ENCODE measurements at regions not wholly inside any gene's neighbourhood (a gene's known extent, or its start where the extent isn't known, plus 50 kb on each side); places are given as distances from the start of the nearest gene placed in this dataset.
A peak's percentile ranks its signal among the peaks of the same experiment; 100 is the strongest.

DNA sequence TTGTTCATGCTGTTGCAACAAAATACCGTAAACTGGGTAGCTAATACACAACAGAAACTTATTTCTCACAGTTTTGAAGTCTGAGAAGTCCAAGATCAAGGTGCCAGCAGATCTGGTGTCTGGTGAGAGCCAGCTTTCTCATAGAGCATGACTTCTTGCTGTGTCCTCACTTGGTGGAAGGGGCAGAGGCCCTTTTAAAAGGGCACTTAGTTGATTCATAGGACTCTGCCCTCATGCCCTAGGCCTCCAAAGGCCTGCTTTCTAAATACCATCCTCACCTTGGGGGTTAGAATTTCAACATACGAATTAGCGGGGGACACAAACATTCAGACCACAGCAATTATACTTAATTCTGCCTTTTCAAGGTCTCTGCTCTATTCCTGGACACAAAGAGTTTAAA, 52.3 kb upstream of the FDX1 start:
- 0 out of 2 replicates have a peak overlapping the region, but pooled peaks have one; percentile 51 for H2AFZ ChIP-seq (ENCODE audit: low read depth, low read length)
- H3K36me3 ChIP-seq (replicated peaks; ENCODE audit: low read depth, low read length), result no peaks in the 10 kb centered on the region
- H3K27ac ChIP-seq (ENCODE audit: low read length), result no peak overlapping the region
- no peaks in the 10 kb centered on the region for H3K9me3 ChIP-seq (ENCODE audit: insufficient read depth, low read length)
- H3K4me1 ChIP-seq (ENCODE audit: low read length), result peaks cover 31% of the 10 kb centered on the region
- H4K20me1 ChIP-seq (ENCODE audit: insufficient read depth, low read length), result no peaks in the 10 kb centered on the region
- peak overlapping the region; percentile 64 for H3K4me2 ChIP-seq (ENCODE audit: low read length)
- no peaks in the 10 kb centered on the region; the same call in 1 of the 2 replicates for H3K27me3 ChIP-seq (ENCODE audit: low read depth, low read length)
- H3K4me3 ChIP-seq (ENCODE audit: low read length), result no peak overlapping the region
- H3K79me2 ChIP-seq (ENCODE audit: low read length), result no peaks in the 10 kb centered on the region
- no peak for TF ChIP-seq EZH2phosphoT487 (IDR thresholded peaks at IDR 0.05; ENCODE audit: low read depth)
- TF ChIP-seq, protein P1, sequence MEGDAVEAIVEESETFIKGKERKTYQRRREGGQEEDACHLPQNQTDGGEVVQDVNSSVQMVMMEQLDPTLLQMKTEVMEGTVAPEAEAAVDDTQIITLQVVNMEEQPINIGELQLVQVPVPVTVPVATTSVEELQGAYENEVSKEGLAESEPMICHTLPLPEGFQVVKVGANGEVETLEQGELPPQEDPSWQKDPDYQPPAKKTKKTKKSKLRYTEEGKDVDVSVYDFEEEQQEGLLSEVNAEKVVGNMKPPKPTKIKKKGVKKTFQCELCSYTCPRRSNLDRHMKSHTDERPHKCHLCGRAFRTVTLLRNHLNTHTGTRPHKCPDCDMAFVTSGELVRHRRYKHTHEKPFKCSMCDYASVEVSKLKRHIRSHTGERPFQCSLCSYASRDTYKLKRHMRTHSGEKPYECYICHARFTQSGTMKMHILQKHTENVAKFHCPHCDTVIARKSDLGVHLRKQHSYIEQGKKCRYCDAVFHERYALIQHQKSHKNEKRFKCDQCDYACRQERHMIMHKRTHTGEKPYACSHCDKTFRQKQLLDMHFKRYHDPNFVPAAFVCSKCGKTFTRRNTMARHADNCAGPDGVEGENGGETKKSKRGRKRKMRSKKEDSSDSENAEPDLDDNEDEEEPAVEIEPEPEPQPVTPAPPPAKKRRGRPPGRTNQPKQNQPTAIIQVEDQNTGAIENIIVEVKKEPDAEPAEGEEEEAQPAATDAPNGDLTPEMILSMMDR (IDR thresholded peaks at IDR 0.05; ENCODE audit: low read depth, low read length), result no peak
- no peak overlapping the region for H3K9ac ChIP-seq (ENCODE audit: low read length)

GRCh38 chr11:110379261-110379660, 50.5 kb upstream of the FDX1 start:
- Histone ChIP-seq H3K27me3 (ENCODE audit: low read depth, low read length) (no peaks in the 10 kb centered on the region; the same call in 1 of the 2 replicates), H3K36me3 (replicated peaks; ENCODE audit: low read depth, low read length) (no peaks in the 10 kb centered on the region), H3K9ac (ENCODE audit: low read length) (no peak overlapping the region), H3K27ac (ENCODE audit: low read length) (no peak overlapping the region), H3K79me2 (ENCODE audit: low read length) (no peaks in the 10 kb centered on the region), H2AFZ (ENCODE audit: low read depth, low read length) (no peak overlapping the region), H3K4me3 (ENCODE audit: low read length) (no peak overlapping the region), H3K9me3 (ENCODE audit: insufficient read depth, low read length) (no peaks in the 10 kb centered on the region), H3K4me2 (ENCODE audit: low read length) (no peak overlapping the region), H3K4me1 (ENCODE audit: low read length) (peaks cover 16% of the 10 kb centered on the region), H4K20me1 (ENCODE audit: insufficient read depth, low read length) (no peaks in the 10 kb centered on the region)
- TF ChIP-seq EZH2phosphoT487 (IDR thresholded peaks at IDR 0.05; ENCODE audit: low read depth), result no peak
- TF ChIP-seq, protein P1 (IDR thresholded peaks at IDR 0.05; ENCODE audit: low read depth, low read length), result no peak

- no peak for TF ChIP-seq EZH2phosphoT487 (IDR thresholded peaks at IDR 0.05; ENCODE audit: low read depth)
- TF ChIP-seq, protein P1 (IDR thresholded peaks at IDR 0.05; ENCODE audit: low read depth, low read length), result no peak
- no peaks in the 10 kb centered on the region; the same call in 1 of the 2 replicates for H3K27me3 ChIP-seq (ENCODE audit: low read depth, low read length)
- peaks cover 12% of the 10 kb centered on the region for H3K4me1 ChIP-seq (ENCODE audit: low read length)
- no peak overlapping the region for H3K4me2 ChIP-seq (ENCODE audit: low read length)
- no peaks in the 10 kb centered on the region for H4K20me1 ChIP-seq (ENCODE audit: insufficient read depth, low read length)
- no peaks in the 10 kb centered on the region for H3K9me3 ChIP-seq (ENCODE audit: insufficient read depth, low read length)
- H3K9ac ChIP-seq (ENCODE audit: low read length), result no peak overlapping the region
- H3K27ac ChIP-seq (ENCODE audit: low read length), result no peak overlapping the region
- H3K4me3 ChIP-seq (ENCODE audit: low read length), result no peak overlapping the region
- H2AFZ ChIP-seq (ENCODE audit: low read depth, low read length), result no peak overlapping the region
- H3K36me3 ChIP-seq (replicated peaks; ENCODE audit: low read depth, low read length), result no peaks in the 10 kb centered on the region
- no peaks in the 10 kb centered on the region for H3K79me2 ChIP-seq (ENCODE audit: low read length)
Observed at GRCh38 chr11:110379936-110380335, 49.8 kb upstream of the FDX1 start.

Measured in OCI-LY3 (cell line).